HCT116 (cell line): ENCODE measurements at regions not wholly inside any gene's neighbourhood (a gene's known extent, or its start where the extent isn't known, plus 50 kb on each side); places are given as distances from the start of the nearest gene placed in this dataset.

ENCODE experiments used
- ATAC-seq: fragments of 200-7000 bp; cut with Tn5 transposase; 2 replicates; pipeline ENCODE4 v1.9.1; 2020; ENCODE audit warnings: mild to moderate bottlenecking, moderate library complexity
- BruUV-seq: library from RNA; stranded (reverse); fragments of 400-500 nt; replicated peaks from 2 replicates; lab custom pipeline; 2021; lab: Mats Ljungman, UMichigan
- CTCF ChIA-PET: fragments of 300-600 bp; sonication (Branson Sonifier 250); formaldehyde crosslinking; loops from one replicate; lab custom pipeline; 2021; ENCODE audit warnings: antibody characterized with exemption; lab: Charles Lee
- POLR2A ChIA-PET: fragments of 300-600, 350-600 bp; sonication (Branson Sonifier 250); formaldehyde crosslinking; loops from one replicate; lab custom pipeline; 2021; ENCODE audit warnings: antibody characterized with exemption; lab: Charles Lee
- RAD21 ChIA-PET, 2 experiments: fragments of 300-600 bp; sonication (Branson Sonifier 250); formaldehyde crosslinking; loops; one replicate each; lab custom pipeline; 2023; ENCODE audit warnings: low total read pairs in 2 of 2; ENCODE audit not compliant: uncharacterized antibody in 2 of 2, unreplicated experiment in 2 of 2, low non-redundant PET in 1 of 2; lab: Charles Lee
- DNase-seq: peaks from one replicate; pipeline ENCODE4 v3.0.0-alpha.2; 2010; ENCODE audit warnings: low read depth, low spot score
- H2AFZ ChIP-seq: fragments of 200-600 bp; shearing (Covaris generic), sonication (generic); 2 replicates; pipeline ENCODE4 v1.6.1; 2017; ENCODE audit warnings: low read depth, mixed run types, mixed read lengths, antibody characterized with exemption, low read length; ENCODE audit not compliant: poor library complexity, severe bottlenecking
- H3K27ac ChIP-seq: 2 replicates; pipeline ENCODE4 v1.5.1; 2012; ENCODE audit warnings: low read depth, low read length
- H3K27me3 ChIP-seq: fragments of 200-600 bp; sonication (generic); 2 replicates; pipeline ENCODE4 v1.6.1; 2016; ENCODE audit warnings: mixed run types, low read length, mixed read lengths; ENCODE audit not compliant: insufficient read depth
- H3K36me3 ChIP-seq, 2 experiments: fragments of 200-500 bp in 1 of 2; fragments of 200-600 bp in 1 of 2; sonication (Bioruptor generic) in 1 of 2; sonication (generic) in 1 of 2; 2 replicates each; pipeline versions ENCODE4 v1.5.1 to v1.6.1; 2014 to 2016; ENCODE audit warnings: low read length in 2 of 2, inconsistent platforms in 1 of 2, mixed read lengths in 1 of 2, mixed run types in 1 of 2; ENCODE audit not compliant: insufficient read depth in 2 of 2, control insufficient read depth in 1 of 2
- H3K4me1 ChIP-seq, 2 experiments: fragments of 200-600 bp in 1 of 2; sonication (generic) in 1 of 2; 2 replicates each; pipeline versions ENCODE4 v1.5.1 to v1.6.1; 2012 to 2017; ENCODE audit warnings: low read length in 2 of 2, inconsistent platforms in 1 of 2, mild to moderate bottlenecking in 1 of 2, mixed read lengths in 1 of 2, mixed run types in 1 of 2, moderate library complexity in 1 of 2; ENCODE audit not compliant: insufficient read depth in 2 of 2, control insufficient read depth in 1 of 2
- H3K4me2 ChIP-seq: fragments of 200-600 bp; sonication (generic); 2 replicates; pipeline ENCODE4 v1.6.1; 2017; ENCODE audit warnings: mixed run types, low read length, mixed read lengths
- H3K4me3 ChIP-seq, 2 experiments: fragments of 200-600 bp in 1 of 2; sonication (generic) in 1 of 2; replicated peaks in 1 of 2; 2 replicates each; pipeline ENCODE4 v1.5.1; 2011 to 2016; ENCODE audit warnings: low read length in 2 of 2, control low read depth in 1 of 2, low read depth in 1 of 2, mild to moderate bottlenecking in 1 of 2, mixed read lengths in 1 of 2, mixed run types in 1 of 2
- H3K79me2 ChIP-seq: fragments of 200-600 bp; sonication (generic); 2 replicates; pipeline ENCODE4 v1.6.1; 2017; ENCODE audit warnings: mild to moderate bottlenecking, mixed run types, low read length, moderate library complexity, mixed read lengths; ENCODE audit not compliant: insufficient read depth
- H3K9ac ChIP-seq: fragments of 200-600 bp; sonication (generic); 2 replicates; pipeline ENCODE4 v1.6.1; 2016; ENCODE audit warnings: low read length, mixed read lengths
- H3K9me2 ChIP-seq: fragments of 200-600 bp; sonication (generic), shearing (Covaris generic); 2 replicates; pipeline ENCODE4 v1.6.1; 2017; ENCODE audit warnings: mixed run types, mild to moderate bottlenecking, moderate library complexity; ENCODE audit not compliant: insufficient read depth
- H3K9me3 ChIP-seq, 2 experiments: fragments of 200-500 bp in 1 of 2; fragments of 200-600 bp in 1 of 2; sonication (Bioruptor generic) in 1 of 2; sonication (generic) in 1 of 2; 2 replicates each; pipeline ENCODE4 v1.6.1; 2014 to 2017; ENCODE audit warnings: low read length in 2 of 2, mixed read lengths in 2 of 2, inconsistent platforms in 1 of 2, low read depth in 1 of 2, mild to moderate bottlenecking in 1 of 2, mixed run types in 1 of 2, moderate library complexity in 1 of 2; ENCODE audit not compliant: control insufficient read depth in 1 of 2, insufficient read depth in 1 of 2
- H4K20me1 ChIP-seq: fragments of 200-600 bp; sonication (generic), shearing (Covaris generic); 2 replicates; pipeline ENCODE4 v1.6.1; 2017; ENCODE audit warnings: mixed run types, mild to moderate bottlenecking, moderate library complexity; ENCODE audit not compliant: insufficient read depth
- CBX3 ChIP-seq: IDR thresholded peaks from 2 replicates; pipeline ENCODE4 v1.6.1; 2012; ENCODE audit warnings: low read depth
- CEBPB ChIP-seq: IDR thresholded peaks from 2 replicates; pipeline ENCODE4 v1.6.1; 2012; ENCODE audit warnings: low read depth
- EGR1 ChIP-seq: IDR thresholded peaks from 2 replicates; pipeline ENCODE4 v1.6.1; 2012; ENCODE audit warnings: low read depth
- EZH2 ChIP-seq: fragments of 200-600 bp; sonication (generic); IDR thresholded peaks from 2 replicates; pipeline ENCODE4 v1.6.1; 2017; ENCODE audit warnings: antibody characterized with exemption, mixed run types
- EZH2phosphoT487 ChIP-seq: fragments of 200-600 bp; IDR thresholded peaks from 2 replicates; pipeline ENCODE4 v1.6.1; 2018; ENCODE audit warnings: antibody characterized with exemption, borderline replicate concordance
- FOSL1 ChIP-seq: IDR thresholded peaks from 2 replicates; pipeline ENCODE4 v1.6.1; 2012; ENCODE audit warnings: low read depth
- POLR2A ChIP-seq: IDR thresholded peaks from 2 replicates; pipeline ENCODE4 v1.7.0; 2011; ENCODE audit warnings: borderline replicate concordance; ENCODE audit not compliant: insufficient read depth, insufficient read length; ENCODE audit errors: extremely low read depth
- POLR2AphosphoS5 ChIP-seq: IDR thresholded peaks from 2 replicates; pipeline ENCODE4 v1.6.1; 2011; ENCODE audit warnings: mild to moderate bottlenecking, low read depth, low read length, moderate library complexity
- RAD21 ChIP-seq: IDR thresholded peaks from 2 replicates; pipeline ENCODE4 v1.6.1; 2012; ENCODE audit warnings: low read depth, mild to moderate bottlenecking
- SIN3A ChIP-seq: IDR thresholded peaks from 2 replicates; pipeline ENCODE4 v1.6.1; 2012; ENCODE audit warnings: low read depth
- SP1 ChIP-seq: IDR thresholded peaks from 2 replicates; pipeline ENCODE4 v1.6.1; 2012; ENCODE audit warnings: low read depth
- SRF ChIP-seq: IDR thresholded peaks from 2 replicates; pipeline ENCODE4 v1.6.1; 2012; ENCODE audit warnings: low read depth
- YY1 ChIP-seq: IDR thresholded peaks from 2 replicates; pipeline ENCODE4 v1.6.1; 2011; ENCODE audit warnings: low read length, low read depth, moderate library complexity, mild to moderate bottlenecking; ENCODE audit not compliant: insufficient replicate concordance; ENCODE audit errors: extremely low read depth
- ZBTB33 ChIP-seq: IDR thresholded peaks from 2 replicates; pipeline ENCODE4 v1.6.1; 2011; ENCODE audit warnings: mild to moderate bottlenecking, low read length, moderate library complexity; ENCODE audit not compliant: insufficient replicate concordance; ENCODE audit errors: extremely low read depth
- ZFX ChIP-seq: fragments of 450-650 bp; IDR thresholded peaks from 2 replicates; pipeline ENCODE4 v1.6.1; 2017
- ZNF274 ChIP-seq: fragments of 200-500 bp; sonication (Bioruptor generic); IDR thresholded peaks from 2 replicates; pipeline ENCODE4 v1.6.1; 2014; ENCODE audit warnings: mild to moderate bottlenecking, low read depth, low read length, inconsistent platforms
- intact Hi-C: fragments of 100-400 bp; cut with micrococcal nuclease; formaldehyde crosslinking; loops from 2 replicates; pipeline ENCODE4 v1.10.0; 2022
- TF ChIP-seq, protein P1 (sequence below): IDR thresholded peaks from 2 replicates; pipeline ENCODE4 v1.6.1; 2012; ENCODE audit warnings: low read depth

DNA sequence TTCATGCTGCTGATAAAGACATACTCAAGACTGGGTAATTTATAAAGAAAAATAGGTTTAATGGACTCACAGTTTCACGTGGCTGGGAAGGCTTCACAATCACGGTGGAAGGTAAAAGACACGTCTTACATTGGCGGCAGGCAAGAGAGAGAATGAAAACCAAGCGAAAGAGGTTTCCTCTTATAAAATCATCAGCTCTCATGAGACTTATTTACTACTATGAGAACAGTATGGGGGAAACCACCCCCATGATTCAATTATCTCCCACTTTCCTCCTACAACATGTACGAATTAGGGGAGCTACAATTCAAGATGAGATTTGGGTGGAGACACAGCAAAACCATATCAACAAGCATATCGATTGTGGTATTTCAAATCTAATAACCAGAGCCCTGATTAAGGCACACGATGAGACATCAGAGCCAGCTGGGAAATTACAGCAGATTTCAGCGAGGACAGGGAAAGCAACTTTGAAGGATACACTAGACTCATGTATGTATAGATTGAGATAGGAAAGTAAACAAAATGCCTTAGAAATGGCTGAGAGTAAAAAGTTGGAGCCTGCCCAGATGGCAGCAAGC, 129.8 kb upstream of the GJE1 start:
- Histone ChIP-seq H3K4me1 (peaks cover 14 to 23% of the 10 kb centered on the region in 2 experiments), H3K27me3 (no peaks in the 10 kb centered on the region)
- no peak for TF ChIP-seq SRF
- TF ChIP-seq YY1, result no peak
- no peak for TF ChIP-seq SIN3A
- TF ChIP-seq FOSL1, result no peak
- TF ChIP-seq POLR2A, result no peak
- no peak for TF ChIP-seq ZFX
- no peak for TF ChIP-seq SP1
- TF ChIP-seq ZNF274, result no peak
- TF ChIP-seq RAD21, result no peak
- TF ChIP-seq CBX3, result no peak
- TF ChIP-seq EZH2, result no peak
- no peak for TF ChIP-seq EGR1
- no peak for TF ChIP-seq EZH2phosphoT487
- TF ChIP-seq, protein P1, sequence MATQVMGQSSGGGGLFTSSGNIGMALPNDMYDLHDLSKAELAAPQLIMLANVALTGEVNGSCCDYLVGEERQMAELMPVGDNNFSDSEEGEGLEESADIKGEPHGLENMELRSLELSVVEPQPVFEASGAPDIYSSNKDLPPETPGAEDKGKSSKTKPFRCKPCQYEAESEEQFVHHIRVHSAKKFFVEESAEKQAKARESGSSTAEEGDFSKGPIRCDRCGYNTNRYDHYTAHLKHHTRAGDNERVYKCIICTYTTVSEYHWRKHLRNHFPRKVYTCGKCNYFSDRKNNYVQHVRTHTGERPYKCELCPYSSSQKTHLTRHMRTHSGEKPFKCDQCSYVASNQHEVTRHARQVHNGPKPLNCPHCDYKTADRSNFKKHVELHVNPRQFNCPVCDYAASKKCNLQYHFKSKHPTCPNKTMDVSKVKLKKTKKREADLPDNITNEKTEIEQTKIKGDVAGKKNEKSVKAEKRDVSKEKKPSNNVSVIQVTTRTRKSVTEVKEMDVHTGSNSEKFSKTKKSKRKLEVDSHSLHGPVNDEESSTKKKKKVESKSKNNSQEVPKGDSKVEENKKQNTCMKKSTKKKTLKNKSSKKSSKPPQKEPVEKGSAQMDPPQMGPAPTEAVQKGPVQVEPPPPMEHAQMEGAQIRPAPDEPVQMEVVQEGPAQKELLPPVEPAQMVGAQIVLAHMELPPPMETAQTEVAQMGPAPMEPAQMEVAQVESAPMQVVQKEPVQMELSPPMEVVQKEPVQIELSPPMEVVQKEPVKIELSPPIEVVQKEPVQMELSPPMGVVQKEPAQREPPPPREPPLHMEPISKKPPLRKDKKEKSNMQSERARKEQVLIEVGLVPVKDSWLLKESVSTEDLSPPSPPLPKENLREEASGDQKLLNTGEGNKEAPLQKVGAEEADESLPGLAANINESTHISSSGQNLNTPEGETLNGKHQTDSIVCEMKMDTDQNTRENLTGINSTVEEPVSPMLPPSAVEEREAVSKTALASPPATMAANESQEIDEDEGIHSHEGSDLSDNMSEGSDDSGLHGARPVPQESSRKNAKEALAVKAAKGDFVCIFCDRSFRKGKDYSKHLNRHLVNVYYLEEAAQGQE, result no peak
- no peak for TF ChIP-seq CEBPB
- TF ChIP-seq ZBTB33, result no peak
- no peak for TF ChIP-seq POLR2AphosphoS5
- TF ChIP-seq, all 23 proteins: peak for 0
- H3K9me3 ChIP-seq, result peaks cover 0 to 3% of the 10 kb centered on the region in 2 experiments; a peak in 1 of 4 replicates
- no peak overlapping the region for H3K9ac ChIP-seq
- ChIA-PET RAD21 (no interaction called here), CTCF (interaction anchor here (1.1 to 1.7 kb wide), 2 partner anchors 12 to 13 kb away, joined by 3 to 5 read pairs; no protein-coding TSS in a partner anchor), POLR2A (no interaction called here)
- no peaks in the 10 kb centered on the region for H4K20me1 ChIP-seq
- peaks cover 0 to 5% of the 10 kb centered on the region in 2 experiments; a peak in 1 of 4 replicates for H3K36me3 ChIP-seq
- H3K4me2 ChIP-seq, result no peak overlapping the region
- intact Hi-C loops, result no loop called here
- no peak for DNase-seq
- BruUV-seq, result no TSS peak
- H3K79me2 ChIP-seq, result no peaks in the 10 kb centered on the region
- H2AFZ ChIP-seq, result peak overlapping the region; percentile 97
- no peak overlapping the region for H3K27ac ChIP-seq
- no peaks in the 10 kb centered on the region for H3K9me2 ChIP-seq
- ATAC-seq, result no peak
- H3K4me3 ChIP-seq, result no peak overlapping the region
